HEK293T (cell line): ENCODE measurements at regions not wholly inside any gene's neighbourhood (a gene's known extent, or its start where the extent isn't known, plus 50 kb on each side); places are given as distances from the start of the nearest gene placed in this dataset.

ENCODE experiments used
- CTCF ChIA-PET: fragments of 350-600 bp; formaldehyde crosslinking; extraction: SDS; loops from one replicate; lab custom pipeline; 2021; ENCODE audit warnings: antibody characterized with exemption, inconsistent platforms; lab: Yijun Ruan, JAX
- POLR2A ChIA-PET: fragments of 350-600 bp; formaldehyde crosslinking; extraction: SDS; loops from one replicate; lab custom pipeline; 2020; ENCODE audit warnings: antibody characterized with exemption, inconsistent platforms; lab: Yijun Ruan, JAX
- DNase-seq: peaks from one replicate; pipeline ENCODE4 v3.0.0; 2012; ENCODE audit warnings: mixed read lengths; ENCODE audit errors: extremely low spot score
- ARNT ChIP-seq: fragments of 450-650 bp; IDR thresholded peaks from 2 replicates; pipeline ENCODE4 v1.6.1; 2017; ENCODE audit warnings: mild to moderate bottlenecking
- BHLHE40 ChIP-seq: fragments of 450-650 bp; IDR thresholded peaks from 2 replicates; pipeline ENCODE4 v1.6.1; 2016; ENCODE audit warnings: mild to moderate bottlenecking, moderate library complexity, borderline replicate concordance
- CTBP1 ChIP-seq: fragments of 450-650 bp; IDR thresholded peaks from 2 replicates; pipeline ENCODE4 v1.6.1; 2016; ENCODE audit warnings: borderline replicate concordance
- ELF4 ChIP-seq: fragments of 450-650 bp; IDR thresholded peaks from 2 replicates; pipeline ENCODE4 v1.6.1; 2017; ENCODE audit warnings: antibody characterized with exemption
- FOXA1 ChIP-seq: fragments of 450-650 bp; IDR thresholded peaks from 2 replicates; pipeline ENCODE4 v1.6.1; 2016; ENCODE audit warnings: mild to moderate bottlenecking
- FOXK2 ChIP-seq: fragments of 450-650 bp; IDR thresholded peaks from 2 replicates; pipeline ENCODE4 v1.6.1; 2016; ENCODE audit warnings: mild to moderate bottlenecking
- FOXM1 ChIP-seq: fragments of 450-650 bp; IDR thresholded peaks from 2 replicates; pipeline ENCODE4 v1.6.1; 2017; ENCODE audit warnings: mild to moderate bottlenecking, borderline replicate concordance
- HDGF ChIP-seq: fragments of 450-650 bp; IDR thresholded peaks from 2 replicates; pipeline ENCODE4 v1.6.1; 2017; ENCODE audit warnings: antibody characterized with exemption, borderline replicate concordance
- L3MBTL2 ChIP-seq: fragments of 450-650 bp; conservative IDR thresholded peaks from 2 replicates; pipeline ENCODE4 v1.6.1; 2016; ENCODE audit warnings: mild to moderate bottlenecking
- LEF1 ChIP-seq: fragments of 450-650 bp; IDR thresholded peaks from 2 replicates; pipeline ENCODE4 v1.6.1; 2017; ENCODE audit warnings: mild to moderate bottlenecking, borderline replicate concordance
- NFRKB ChIP-seq: fragments of 450-650 bp; IDR thresholded peaks from 2 replicates; pipeline ENCODE4 v1.6.1; 2016; ENCODE audit warnings: mild to moderate bottlenecking, moderate library complexity
- SP1 ChIP-seq: fragments of 450-650 bp; IDR thresholded peaks from 2 replicates; pipeline ENCODE4 v1.6.1; 2017
- SUZ12 ChIP-seq: fragments of 450-650 bp; IDR thresholded peaks from 2 replicates; pipeline ENCODE4 v1.6.1; 2016; ENCODE audit warnings: mild to moderate bottlenecking
- TARDBP ChIP-seq: fragments of 450-650 bp; IDR thresholded peaks from 2 replicates; pipeline ENCODE4 v1.6.1; 2016
- ZNF384 ChIP-seq: fragments of 450-650 bp; IDR thresholded peaks from 2 replicates; pipeline ENCODE4 v1.6.1; 2016
- TF ChIP-seq, protein P1 (sequence below): fragments of 450-650 bp; IDR thresholded peaks from 2 replicates; pipeline ENCODE4 v1.6.1; 2016

DNA sequence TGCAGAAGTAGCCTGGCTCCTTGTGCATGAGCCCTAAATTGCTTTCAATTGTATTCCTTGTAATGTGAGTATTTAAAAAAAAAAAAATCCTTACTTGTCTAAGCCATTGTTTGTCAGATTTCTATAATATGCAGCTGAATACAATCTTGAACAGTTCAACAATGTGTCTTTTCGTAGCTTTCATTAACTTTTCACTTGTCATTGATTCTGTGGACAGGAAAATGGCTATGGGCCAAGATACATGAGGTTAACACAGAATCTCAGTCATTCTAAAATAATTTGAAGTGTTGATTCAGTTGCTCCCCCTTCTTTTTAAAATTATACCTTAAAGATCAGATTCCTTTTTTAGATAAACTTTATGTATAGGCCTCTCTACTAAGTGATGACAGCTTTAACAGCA lies 395.8 kb upstream of the KLF12 start:
- TF ChIP-seq ELF4 (no peak), NFRKB (no peak), HDGF (no peak), FOXM1 (no peak), CTBP1 (no peak), BHLHE40 (no peak), FOXK2 (no peak), SUZ12 (no peak), ZNF384 (no peak), TARDBP (no peak), L3MBTL2 (no peak), LEF1 (no peak), ARNT (no peak)
- TF ChIP-seq, protein P1, sequence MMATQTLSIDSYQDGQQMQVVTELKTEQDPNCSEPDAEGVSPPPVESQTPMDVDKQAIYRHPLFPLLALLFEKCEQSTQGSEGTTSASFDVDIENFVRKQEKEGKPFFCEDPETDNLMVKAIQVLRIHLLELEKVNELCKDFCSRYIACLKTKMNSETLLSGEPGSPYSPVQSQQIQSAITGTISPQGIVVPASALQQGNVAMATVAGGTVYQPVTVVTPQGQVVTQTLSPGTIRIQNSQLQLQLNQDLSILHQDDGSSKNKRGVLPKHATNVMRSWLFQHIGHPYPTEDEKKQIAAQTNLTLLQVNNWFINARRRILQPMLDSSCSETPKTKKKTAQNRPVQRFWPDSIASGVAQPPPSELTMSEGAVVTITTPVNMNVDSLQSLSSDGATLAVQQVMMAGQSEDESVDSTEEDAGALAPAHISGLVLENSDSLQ: no peak
- DNase-seq: no peak
- ChIA-PET POLR2A (no interaction called here), CTCF (interaction anchor here (0.6 kb wide), 1 partner anchor 697 kb away, joined by 3 read pairs; no protein-coding TSS in a partner anchor)

DNA sequence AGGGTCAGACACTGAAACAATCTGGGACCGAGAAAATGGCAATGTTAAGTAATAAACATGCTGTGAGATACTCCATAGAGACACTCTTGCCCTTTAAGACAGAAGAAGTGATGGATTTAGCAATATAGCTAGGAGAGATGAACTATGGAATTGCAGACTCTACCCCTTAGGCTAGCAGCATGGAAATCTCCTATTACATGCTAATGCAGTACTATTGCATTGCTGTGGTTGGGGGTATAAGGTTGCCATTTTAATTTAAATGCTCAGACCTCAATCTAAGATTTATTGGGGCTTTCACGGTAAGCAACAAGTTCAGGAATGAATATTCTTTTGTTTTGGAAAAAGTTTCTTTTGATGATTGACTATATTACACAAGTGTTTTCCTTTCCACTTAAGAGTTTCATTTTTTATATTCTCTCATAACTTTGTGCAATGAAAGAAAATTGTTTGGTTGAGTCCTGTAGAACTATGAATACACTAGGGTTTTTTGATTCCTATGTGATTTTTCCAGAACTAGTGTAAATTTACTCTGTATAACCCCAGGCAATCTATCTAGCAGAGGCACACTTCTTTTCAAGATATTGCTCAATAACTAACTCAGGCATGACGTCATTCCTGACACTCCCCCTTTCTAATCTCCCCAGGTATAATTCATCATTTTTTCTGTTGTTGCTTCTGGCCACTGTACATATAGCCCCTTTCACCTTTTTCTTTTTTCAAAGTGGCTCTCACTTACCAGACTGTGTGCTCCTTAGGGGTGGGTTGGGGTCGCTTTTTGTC lies 394.7 kb upstream of the KLF12 start:
- TF ChIP-seq ELF4: no peak
- no peak for DNase-seq
- POLR2A ChIA-PET: no interaction called here
- CTCF ChIA-PET: no interaction called here

DNA sequence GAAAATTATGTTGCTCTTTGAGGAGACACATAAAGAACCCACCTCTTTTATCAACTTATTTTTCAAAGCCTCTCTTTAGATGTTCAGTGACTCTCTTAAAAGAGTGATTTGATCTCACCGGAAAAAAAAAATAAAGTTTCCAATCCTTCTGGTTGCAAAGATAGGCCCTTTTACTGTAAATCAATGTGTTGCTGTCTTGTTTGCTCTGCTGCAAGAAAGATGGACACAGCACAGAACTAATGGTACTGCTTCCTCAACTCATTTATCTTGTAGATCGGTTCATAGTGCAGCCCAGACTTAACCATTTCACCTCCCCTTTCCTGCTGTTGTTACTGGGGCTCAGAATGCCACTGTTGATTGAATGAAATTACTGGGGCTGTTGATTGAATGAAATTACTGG lies 388.9 kb upstream of the KLF12 start:
- TF ChIP-seq ELF4 (no peak), CTBP1 (no peak), HDGF (no peak), SP1 (no peak), TARDBP (no peak), FOXK2 (no peak), NFRKB (no peak), ARNT (no peak), FOXM1 (no peak), BHLHE40 (no peak), SUZ12 (no peak), L3MBTL2 (no peak), FOXA1 (no peak), LEF1 (no peak), ZNF384 (no peak)
- TF ChIP-seq, protein P1: no peak
- POLR2A ChIA-PET: no interaction called here
- DNase-seq: no peak
- CTCF ChIA-PET: no interaction called here

DNA sequence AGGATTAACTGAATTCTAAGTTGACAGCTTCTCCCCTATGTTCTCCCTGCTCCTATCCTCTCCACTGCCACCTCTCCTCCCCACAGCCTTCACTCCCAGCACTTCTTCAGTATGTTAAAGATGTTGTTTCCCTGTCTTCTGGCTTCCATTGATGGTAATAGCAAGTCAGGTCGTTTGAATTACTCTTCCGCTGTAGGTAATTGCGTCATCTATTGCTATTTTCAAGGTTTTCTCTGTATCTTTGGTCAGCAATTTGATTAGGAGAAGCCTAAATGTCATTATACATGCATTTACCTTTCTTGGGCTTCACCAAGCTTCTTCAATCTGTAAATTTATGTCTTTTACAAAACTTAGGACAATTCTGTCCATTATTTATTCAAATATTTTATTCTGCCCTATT lies 377.3 kb upstream of the KLF12 start:
- TF ChIP-seq, protein P1: no peak
- TF ChIP-seq BHLHE40 (no peak), ZNF384 (no peak), ARNT (no peak)
- no peak for DNase-seq
- ChIA-PET POLR2A (interaction anchor here (0.7 kb wide), 1 partner anchor 54 kb away, joined by 3 read pairs; no protein-coding TSS in a partner anchor), CTCF (interaction anchor here (0.7 kb wide), 1 partner anchor 743 kb away, joined by 4 read pairs; no protein-coding TSS in a partner anchor)

DNA sequence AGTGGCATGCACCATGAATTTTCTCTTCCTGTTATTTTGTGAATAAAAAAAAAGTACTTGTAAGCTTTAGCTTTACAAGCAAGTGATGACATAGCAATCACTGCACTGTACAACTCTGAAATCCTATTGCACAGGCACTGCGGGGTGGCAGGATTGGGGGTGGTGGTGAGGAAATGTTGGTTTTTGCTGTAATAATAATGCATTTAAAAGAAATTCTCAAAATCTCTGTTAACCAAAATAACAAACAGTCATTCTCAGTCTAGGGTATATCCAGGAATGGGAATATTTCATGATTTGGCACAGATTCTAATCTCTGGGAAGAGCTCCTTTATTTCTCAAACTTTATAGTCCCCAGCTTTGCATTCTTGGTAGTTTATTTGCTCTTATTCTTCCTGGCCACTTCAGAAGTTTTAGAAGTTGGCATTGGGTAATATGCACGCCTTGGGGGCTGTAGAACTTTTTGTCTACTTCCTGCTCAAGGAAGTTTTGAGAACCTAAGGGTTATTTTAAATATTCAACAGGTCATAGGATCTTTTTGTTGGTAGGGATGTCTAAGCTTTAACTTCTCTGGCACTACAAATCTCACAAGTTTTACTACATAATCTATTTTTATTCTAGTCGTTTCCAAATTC lies 353.0 kb upstream of the KLF12 start:
- DNase-seq: no peak
- CTCF ChIA-PET: interaction anchor here (0.6 kb wide), 1 partner anchor 431 kb away, joined by 4 read pairs; no protein-coding TSS in a partner anchor
- no peak for TF ChIP-seq LEF1
- no peak for TF ChIP-seq NFRKB
- POLR2A ChIA-PET: no interaction called here

DNA sequence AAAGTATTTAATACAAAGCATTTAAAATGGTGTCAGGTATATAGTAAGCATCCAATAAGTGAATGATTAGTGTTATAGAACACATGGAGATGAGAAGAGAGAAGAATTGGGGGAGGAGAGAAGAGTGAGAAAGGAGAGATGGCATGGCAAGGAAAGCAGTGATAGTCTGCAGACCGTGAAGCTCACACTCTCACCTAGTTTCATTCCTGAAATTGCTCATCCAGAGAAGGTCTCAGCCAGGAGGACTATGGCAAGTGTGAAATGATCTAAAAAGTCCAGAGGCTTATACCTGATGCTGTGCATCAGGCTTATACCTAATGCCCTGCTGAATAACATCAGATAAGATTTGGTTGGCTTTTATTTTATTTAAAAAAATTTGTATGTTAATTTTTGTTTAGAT lies 351.6 kb upstream of the KLF12 start:
- CTCF ChIA-PET: no interaction called here

More for the DNA sequence above, 351.6 kb upstream of the KLF12 start:
- DNase-seq: no peak
- TF ChIP-seq FOXK2: no peak
- TF ChIP-seq FOXM1: no peak
- no peak for TF ChIP-seq BHLHE40
- no peak for TF ChIP-seq SUZ12
- TF ChIP-seq ARNT: no peak
- no peak for TF ChIP-seq NFRKB
- TF ChIP-seq SP1: no peak
- no peak for TF ChIP-seq FOXA1
- no peak for TF ChIP-seq TARDBP
- TF ChIP-seq LEF1: no peak
- TF ChIP-seq, protein P1: no peak
- TF ChIP-seq ZNF384: no peak
- TF ChIP-seq L3MBTL2: no peak
- TF ChIP-seq ELF4: no peak
- no peak for TF ChIP-seq CTBP1
- TF ChIP-seq HDGF: no peak
- POLR2A ChIA-PET: no interaction called here
